ENCODE measurements at regions not wholly inside any gene's neighbourhood (a gene's known extent, or its start where the extent isn't known, plus 50 kb on each side); places are given as distances from the start of the nearest gene placed in this dataset.

DNA sequence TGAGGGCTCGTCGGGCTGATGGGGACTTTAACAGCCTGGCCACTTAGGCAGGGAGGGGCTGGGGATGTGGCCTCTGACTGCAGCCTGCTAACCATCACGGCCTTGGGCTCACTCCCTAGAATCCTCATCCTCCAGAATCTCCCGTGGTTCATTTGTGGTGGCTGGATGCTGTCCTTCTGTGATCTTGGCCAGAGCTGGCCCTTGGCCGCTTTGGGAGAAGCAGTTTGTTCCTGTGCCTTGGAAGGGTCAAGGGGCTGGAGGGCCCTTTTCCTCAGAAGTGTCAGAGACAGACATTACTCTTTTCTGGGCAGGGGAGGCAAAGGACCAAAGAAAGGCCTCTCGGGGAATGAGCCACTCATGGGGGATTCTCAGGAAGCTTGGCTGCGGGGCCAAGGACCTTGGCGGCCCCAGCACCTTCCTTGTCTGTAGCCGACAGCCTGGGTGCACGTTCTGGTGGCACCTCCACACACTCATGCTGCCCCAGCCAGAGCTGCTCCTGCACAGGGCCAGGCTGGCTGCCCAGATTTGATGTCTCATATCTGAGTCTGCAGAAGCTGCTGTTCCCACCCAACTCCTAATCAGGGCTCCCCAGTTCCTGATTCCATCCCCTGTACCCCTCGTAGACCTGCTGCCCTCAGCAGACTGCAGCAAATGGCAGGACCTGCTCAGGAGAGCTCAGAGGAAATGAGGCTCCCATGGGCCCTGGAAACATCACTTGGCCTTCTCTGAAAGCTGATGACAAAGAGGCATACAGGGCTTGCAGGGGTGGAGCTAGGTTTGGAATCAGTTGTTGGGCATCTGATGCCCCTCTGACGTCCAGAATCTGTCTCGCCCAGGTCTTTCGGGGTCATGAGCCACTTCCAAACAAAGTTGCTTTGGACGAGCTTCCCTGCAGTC is 107.7 kb downstream of the CTTN start:
- H3K4me1 Mint-ChIP-seq = peaks cover 18 to 37% of the 10 kb centered on the region in 2 experiments
- peaks cover 0 to 2% (median 0%) of the 10 kb centered on the region in 3 experiments; a peak in 4 of 7 replicates for H3K36me3 Mint-ChIP-seq (ENCODE audit: insufficient read depth in 1 of 3, low read depth in 3 of 3)
- DNase-seq = no peak
- no CpG with 5 or more reads among the region's 15 CpGs for WGBS (ENCODE audit: extremely low coverage, insufficient read length, low lambda C conversion rate)
- Histone ChIP-seq H2BK5ac (ENCODE audit: insufficient read length, low read length) (no peak overlapping the region), H3K27ac (ENCODE audit: insufficient read length, low read depth, low read length) (no peak overlapping the region), H3K79me2 (ENCODE audit: insufficient read depth, low read length) (no peaks in the 10 kb centered on the region; the same call in 1 of the 2 replicates), H3K4me1 (ENCODE audit: insufficient read depth, low read length) (peaks cover 2% of the 10 kb centered on the region; the same call in 1 of the 2 replicates), H3K9ac (ENCODE audit: extremely low read depth, insufficient read length, low read length) (no peak overlapping the region), H3K56ac (ENCODE audit: insufficient read length, low read depth, low read length) (no peak overlapping the region), H3K23ac (ENCODE audit: insufficient read length, low read depth, low read length) (no peak overlapping the region), H2BK12ac (ENCODE audit: insufficient read length, low read depth, low read length) (no peak overlapping the region), H2AFZ (ENCODE audit: low read length) (no peak overlapping the region), H3T11ph (ENCODE audit: low read length) (no peak overlapping the region), H3K4ac (ENCODE audit: low read depth, low read length) (no peak overlapping the region), H2BK15ac (ENCODE audit: low read depth, low read length) (no peak overlapping the region), H2BK20ac (ENCODE audit: low read depth, low read length, poor library complexity, severe bottlenecking) (no peak overlapping the region), H3K4me2 (ENCODE audit: insufficient read depth, insufficient read length, low read length) (no peak overlapping the region), H4K91ac (ENCODE audit: insufficient read length, low read depth, low read length) (no peak overlapping the region), H3K79me1 (ENCODE audit: insufficient read depth, low read depth, low read length, poor library complexity, severe bottlenecking) (no peaks in the 10 kb centered on the region), H3K27me3 (ENCODE audit: insufficient read depth, low read length) (no peaks in the 10 kb centered on the region), H4K8ac (replicated peaks; ENCODE audit: insufficient read length, low read depth, low read length) (no peak overlapping the region), H3K14ac (ENCODE audit: insufficient read depth, low read length) (peak overlapping the region; percentile 34; the same call in 1 of the 2 replicates), H2BK120ac (ENCODE audit: low read depth, low read length, poor library complexity, severe bottlenecking) (no peak overlapping the region), H3K9me3 (ENCODE audit: control insufficient read depth, low read depth, low read length) (no peaks in the 10 kb centered on the region), H2AK5ac (ENCODE audit: insufficient read length, low read length) (no peak overlapping the region), H3K18ac (ENCODE audit: insufficient read length, low read depth, low read length) (no peak overlapping the region), H4K5ac (ENCODE audit: insufficient read length, low read depth, low read length) (no peak overlapping the region), H4K20me1 (ENCODE audit: control insufficient read depth, insufficient read depth, insufficient read length) (no peaks in the 10 kb centered on the region), H3K23me2 (ENCODE audit: insufficient read length, low read depth, low read length, poor library complexity, severe bottlenecking) (no peaks in the 10 kb centered on the region)
- no peaks in the 10 kb centered on the region for H3K9me3 Mint-ChIP-seq
- H3K27me3 Mint-ChIP-seq (ENCODE audit: low read depth) = peaks cover 2% of the 10 kb centered on the region; the same call in 1 of the 2 replicates
- no peak overlapping the region for H3K4me3 Mint-ChIP-seq
- TF ChIP-seq, protein P1, sequence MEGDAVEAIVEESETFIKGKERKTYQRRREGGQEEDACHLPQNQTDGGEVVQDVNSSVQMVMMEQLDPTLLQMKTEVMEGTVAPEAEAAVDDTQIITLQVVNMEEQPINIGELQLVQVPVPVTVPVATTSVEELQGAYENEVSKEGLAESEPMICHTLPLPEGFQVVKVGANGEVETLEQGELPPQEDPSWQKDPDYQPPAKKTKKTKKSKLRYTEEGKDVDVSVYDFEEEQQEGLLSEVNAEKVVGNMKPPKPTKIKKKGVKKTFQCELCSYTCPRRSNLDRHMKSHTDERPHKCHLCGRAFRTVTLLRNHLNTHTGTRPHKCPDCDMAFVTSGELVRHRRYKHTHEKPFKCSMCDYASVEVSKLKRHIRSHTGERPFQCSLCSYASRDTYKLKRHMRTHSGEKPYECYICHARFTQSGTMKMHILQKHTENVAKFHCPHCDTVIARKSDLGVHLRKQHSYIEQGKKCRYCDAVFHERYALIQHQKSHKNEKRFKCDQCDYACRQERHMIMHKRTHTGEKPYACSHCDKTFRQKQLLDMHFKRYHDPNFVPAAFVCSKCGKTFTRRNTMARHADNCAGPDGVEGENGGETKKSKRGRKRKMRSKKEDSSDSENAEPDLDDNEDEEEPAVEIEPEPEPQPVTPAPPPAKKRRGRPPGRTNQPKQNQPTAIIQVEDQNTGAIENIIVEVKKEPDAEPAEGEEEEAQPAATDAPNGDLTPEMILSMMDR (conservative IDR thresholded peaks at IDR 0.05) = no peak
- peak overlapping the region in 1 of 3 experiments; percentile 89; a peak in 1 of 7 replicates for H3K27ac Mint-ChIP-seq
